Cerebellar nuclear complex (tissue), 1 donor: ENCODE measurements at regions not wholly inside any gene's neighbourhood (a gene's known extent, or its start where the extent isn't known, plus 50 kb on each side); places are given as distances from the start of the nearest gene placed in this dataset.
"Not testable (repeated sequence)": the region's sequence is repeated elsewhere in the genome, so short reads cannot be mapped to it uniquely, and the experiment has no call there.

ENCODE experiments used
- DNase-seq, 2 experiments: peaks; one replicate each; lab custom pipeline; 2025; lab: John Stamatoyannopoulos, UW

DNA sequence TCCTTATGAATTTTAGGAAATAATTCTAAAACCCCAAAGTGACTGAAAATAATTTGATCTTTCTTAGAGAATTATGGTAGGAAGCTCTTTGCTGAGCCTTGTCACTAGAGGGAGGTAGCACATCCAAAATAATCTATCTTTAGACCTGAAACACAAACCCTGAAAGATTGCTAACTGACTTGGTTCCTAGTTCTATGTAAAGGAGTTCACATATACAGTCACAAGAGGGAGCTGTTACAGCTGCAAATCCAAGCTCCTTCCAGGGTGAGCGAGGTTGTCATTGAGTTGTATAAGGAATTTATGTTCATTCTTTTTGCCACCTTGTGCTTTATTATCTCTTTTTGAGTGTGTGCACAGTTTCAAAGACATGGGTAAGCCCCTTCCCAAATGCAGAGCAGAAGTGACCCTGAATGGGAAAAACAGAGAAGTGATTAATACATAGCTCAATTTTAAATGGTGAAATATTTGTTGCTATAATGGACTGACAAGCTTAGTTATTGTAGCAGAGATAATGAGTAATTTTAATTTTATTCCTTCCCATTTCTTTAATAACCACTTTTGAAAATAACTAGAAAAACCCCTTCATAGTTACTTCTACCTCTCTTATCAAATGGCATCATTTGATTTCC, 387.9 kb downstream of the DAD1 start:
- no peak for DNase-seq

- not testable (repeated sequence) for DNase-seq
These were observed 388.9 kb downstream of the DAD1 start for GRCh38 chr14:22200131-22200530.

DNA sequence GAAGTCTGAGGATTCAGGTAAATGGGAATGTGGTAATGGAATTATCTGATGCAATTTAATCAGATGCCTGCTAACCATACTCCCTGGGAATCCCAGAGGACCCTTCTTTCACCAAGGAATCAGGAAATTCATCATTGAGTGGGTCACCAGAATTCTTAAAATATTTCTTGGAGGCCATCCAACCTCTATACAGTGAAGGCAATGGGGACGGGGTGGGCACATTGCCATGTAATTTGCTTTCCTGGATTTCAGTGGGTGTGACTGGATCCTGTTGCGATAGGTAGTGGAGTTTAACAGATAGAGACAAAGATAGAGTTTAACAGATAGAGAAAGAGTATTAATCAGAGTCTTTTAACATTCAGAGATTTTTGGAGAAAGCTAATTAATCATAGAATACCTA, 394.4 kb downstream of the DAD1 start:
- DNase-seq: no peak

- DNase-seq: no peak
These were observed 398.4 kb downstream of the DAD1 start for GRCh38 chr14:22190411-22191191.

- no peak for DNase-seq
These were observed 399.1 kb downstream of the DAD1 start for GRCh38 chr14:22189881-22190280.

DNA sequence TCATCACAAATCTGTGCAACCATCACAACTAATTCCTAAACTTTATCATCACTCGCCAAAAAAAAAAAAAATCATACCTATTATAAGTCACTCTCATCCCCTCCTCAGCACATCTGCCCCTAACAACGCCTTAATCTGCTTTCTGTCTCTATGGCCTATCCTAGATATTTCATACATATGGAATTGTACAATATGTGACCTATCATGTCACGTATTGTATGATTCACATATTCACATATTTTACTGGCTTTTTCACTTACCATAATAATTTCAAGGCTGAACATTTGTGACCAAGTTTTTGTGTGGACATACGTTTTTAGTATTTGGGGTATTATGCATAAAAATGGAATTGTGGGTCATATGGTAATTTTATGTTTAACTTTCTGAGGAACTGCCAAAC, 400.7 kb downstream of the DAD1 start:
- DNase-seq: no peak

- no peak for DNase-seq
These were observed 403.2 kb downstream of the DAD1 start for GRCh38 chr14:22185789-22186188.

- DNase-seq: no peak
These were observed 403.8 kb downstream of the DAD1 start for GRCh38 chr14:22185191-22185590.

GRCh38 chr14:22184830-22185168, 404.2 kb downstream of the DAD1 start:
- DNase-seq: no peak

DNA sequence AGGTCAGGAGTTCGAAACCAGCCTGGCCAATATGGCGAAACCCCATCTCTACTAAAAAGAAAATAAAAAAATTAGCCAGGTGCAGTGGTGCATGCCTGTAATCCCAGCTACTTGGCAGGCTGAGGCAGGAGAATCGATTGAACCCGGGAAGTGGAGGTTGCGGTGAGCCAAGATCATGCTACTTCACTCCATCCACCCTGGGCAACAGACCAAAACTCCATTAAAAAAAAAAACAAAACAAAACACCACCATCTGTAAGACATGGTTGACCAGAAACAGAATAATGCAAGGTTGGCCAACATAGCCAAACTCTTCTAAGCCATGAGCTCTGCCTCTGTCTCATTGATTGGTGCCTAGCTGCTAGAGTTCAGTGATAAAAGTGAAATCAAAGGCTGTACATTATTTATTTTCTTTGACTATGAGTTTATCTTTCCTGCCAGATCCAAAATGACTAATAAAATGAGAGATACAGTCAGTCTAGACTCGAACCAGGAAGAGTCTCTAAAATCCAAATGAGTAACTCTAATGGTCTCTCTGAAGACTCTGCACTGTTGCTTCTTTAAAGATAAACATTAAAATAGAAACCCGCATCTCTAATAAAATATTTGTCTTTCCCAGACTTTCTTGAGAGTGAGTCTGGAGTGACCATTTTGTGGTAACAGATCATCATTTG, 404.7 kb downstream of the DAD1 start:
- DNase-seq: no peak

DNA sequence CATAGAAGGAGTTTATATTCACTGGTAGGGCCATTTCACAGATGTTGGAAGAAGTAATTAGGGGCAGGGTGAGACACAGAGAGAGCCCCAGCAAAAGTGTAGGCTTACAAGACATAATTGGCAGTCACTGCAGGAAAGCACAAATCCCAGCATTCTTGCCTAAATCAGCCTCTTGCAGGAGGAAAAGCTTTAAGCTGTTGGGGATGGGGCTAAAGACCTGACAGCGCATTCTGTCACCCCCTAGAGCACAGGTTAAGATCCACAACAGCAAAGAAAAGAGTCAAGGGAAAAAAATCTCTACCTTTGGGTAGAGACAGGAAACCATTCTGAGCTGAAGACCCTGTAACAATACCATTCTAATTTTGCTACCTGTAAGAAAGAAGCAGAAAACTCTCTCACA, 409.0 kb downstream of the DAD1 start:
- no peak for DNase-seq

DNA sequence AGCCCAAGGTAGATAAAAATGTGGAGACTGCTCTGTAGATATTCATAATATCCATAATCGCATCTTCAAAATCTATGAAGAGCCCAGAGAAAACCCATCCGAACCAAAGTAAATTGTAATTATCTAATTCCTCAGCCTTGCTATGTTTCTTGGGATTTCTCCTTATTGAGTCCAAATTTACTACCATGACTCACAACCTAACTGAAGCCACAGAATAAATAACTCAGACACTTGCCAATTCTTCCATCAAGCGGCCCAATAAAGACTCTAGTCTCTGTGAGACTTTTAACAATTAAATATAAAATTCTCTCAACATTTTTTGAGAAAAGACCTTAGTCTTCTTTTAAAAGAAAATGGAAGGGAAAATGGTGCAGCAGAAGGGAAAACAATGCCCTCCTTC, 409.8 kb downstream of the DAD1 start:
- no peak for DNase-seq

DNA sequence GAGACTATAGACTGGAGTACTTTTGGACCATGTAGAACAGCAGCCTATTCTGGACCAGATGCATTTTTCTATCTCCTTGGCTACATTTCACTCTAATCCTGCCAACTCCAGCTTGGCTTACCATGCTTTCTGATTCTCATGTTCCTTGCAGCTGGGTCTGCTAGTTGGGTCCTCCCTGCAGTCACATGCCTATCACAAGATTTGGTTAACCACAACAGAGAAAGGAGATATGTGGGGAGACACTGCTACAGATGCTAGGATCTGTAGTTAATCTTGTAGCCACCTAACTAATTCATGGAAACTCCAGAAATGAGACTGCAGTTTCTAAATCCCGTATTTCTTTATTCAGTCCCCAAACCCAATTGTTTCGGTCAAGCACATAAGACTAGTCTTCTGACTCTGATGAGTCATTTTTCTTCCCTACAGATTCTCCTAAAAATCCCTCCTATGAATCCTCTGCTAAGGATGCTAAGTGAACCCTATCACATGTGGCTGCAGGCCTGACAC, 410.6 kb downstream of the DAD1 start:
- DNase-seq: no peak

DNA sequence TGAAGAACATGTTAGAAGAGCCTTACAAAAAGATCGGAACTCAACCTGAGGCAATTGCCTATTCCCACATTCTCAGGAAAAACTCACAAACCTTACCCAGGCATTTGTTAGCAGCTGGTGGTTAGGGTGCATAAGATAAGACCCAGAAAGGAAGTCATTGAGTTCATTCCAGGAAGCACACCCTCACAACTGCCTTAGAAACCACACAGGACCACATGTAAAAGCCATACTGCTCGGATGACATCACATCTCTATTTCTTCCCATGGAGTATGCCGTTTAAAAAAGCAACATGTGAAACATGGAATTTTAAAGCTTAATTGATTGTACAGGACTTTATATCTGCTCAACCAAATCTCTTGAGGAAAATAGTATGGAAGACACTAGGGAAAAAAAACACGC, 411.2 kb downstream of the DAD1 start:
- no peak for DNase-seq

- no peak for DNase-seq
These were observed 412.1 kb downstream of the DAD1 start for GRCh38 chr14:22176957-22177356.

- not testable (repeated sequence) for DNase-seq
These were observed 413.8 kb downstream of the DAD1 start for GRCh38 chr14:22175278-22175558.

GRCh38 chr14:22174412-22175277, 414.4 kb downstream of the DAD1 start:
- no peak for DNase-seq

GRCh38 chr14:22168092-22168955, 420.7 kb downstream of the DAD1 start:
- DNase-seq: no peak

GRCh38 chr14:22164616-22165015, 424.4 kb downstream of the DAD1 start:
- no peak for DNase-seq

- DNase-seq: no peak
These were observed 426.0 kb downstream of the DAD1 start for GRCh38 chr14:22163051-22163450.

- no peak for DNase-seq
These were observed 429.1 kb downstream of the DAD1 start for GRCh38 chr14:22159957-22160356.
